CD4-positive, alpha-beta T cell (primary cell): ENCODE measurements at regions not wholly inside any gene's neighbourhood (a gene's known extent, or its start where the extent isn't known, plus 50 kb on each side); places are given as distances from the start of the nearest gene placed in this dataset.

ENCODE experiments used
- ATAC-seq: fragments of 200-7000 bp; cut with Tn5 transposase; one replicate; pipeline ENCODE4 v1.10.0; 2022; ENCODE audit warnings: mild to moderate bottlenecking; ENCODE audit not compliant: poor library complexity
- CTCF ChIA-PET: fragments of 350-600 bp; sonication (Branson Sonifier 250); formaldehyde crosslinking; loops from one replicate; lab custom pipeline; 2021; ENCODE audit warnings: antibody characterized with exemption, inconsistent platforms; lab: Charles Lee
- POLR2A ChIA-PET: fragments of 350-600 bp; sonication (Branson Sonifier 250); formaldehyde crosslinking; loops from one replicate; lab custom pipeline; 2021; ENCODE audit warnings: antibody characterized with exemption, inconsistent platforms; lab: Charles Lee
- DNase-seq, 14 experiments: peaks; one replicate each; pipeline ENCODE4 v3.0.0-alpha.2; 2013 to 2020; ENCODE audit warnings: mixed read lengths in 2 of 14
- H3K27ac ChIP-seq, 2 donors: one replicate each; pipeline versions ENCODE4 v1.5.1 to v1.7.0; 2013; ENCODE audit warnings: low read length in 2 of 2, low read depth in 1 of 2, mild to moderate bottlenecking in 1 of 2
- H3K27me3 ChIP-seq, 2 experiments: 1 replicate in 1 of 2; 2 replicates in 1 of 2; pipeline versions ENCODE4 v1.6.1 to v1.7.0; 2013; ENCODE audit warnings: low read length in 2 of 2, control low read depth in 1 of 2, mild to moderate bottlenecking in 1 of 2, moderate library complexity in 1 of 2; ENCODE audit not compliant: insufficient read depth in 2 of 2, control insufficient read depth in 1 of 2
- H3K36me3 ChIP-seq: one replicate; pipeline ENCODE4 v1.6.1; 2013; ENCODE audit warnings: low read length, control low read depth; ENCODE audit not compliant: insufficient read depth
- H3K4me1 ChIP-seq: one replicate; pipeline ENCODE4 v1.6.1; 2013; ENCODE audit warnings: low read length, control low read depth; ENCODE audit not compliant: insufficient read depth
- H3K4me3 ChIP-seq: one replicate; pipeline ENCODE4 v1.5.1; 2013; ENCODE audit warnings: mild to moderate bottlenecking, low read length, moderate library complexity
- H3K9me3 ChIP-seq, 2 experiments: 1 replicate in 1 of 2; 2 replicates in 1 of 2; pipeline versions ENCODE4 v1.6.1 to v1.7.0; 2013; ENCODE audit warnings: low read length in 2 of 2, mild to moderate bottlenecking in 2 of 2, control low read depth in 1 of 2, moderate library complexity in 1 of 2; ENCODE audit not compliant: control insufficient read depth in 1 of 2, insufficient read depth in 1 of 2
- H3K27ac Mint-ChIP-seq: one replicate; pipeline ENCODE4 v1.8.0; 2020; ENCODE audit warnings: mixed read lengths
- H3K27me3 Mint-ChIP-seq: one replicate; pipeline ENCODE4 v1.8.0; 2021; ENCODE audit warnings: mixed read lengths
- H3K36me3 Mint-ChIP-seq: one replicate; pipeline ENCODE4 v1.8.0; 2021; ENCODE audit warnings: low read depth, mixed read lengths
- H3K4me1 Mint-ChIP-seq: one replicate; pipeline ENCODE4 v1.8.0; 2021; ENCODE audit warnings: low read depth, mixed read lengths
- H3K4me3 Mint-ChIP-seq: one replicate; pipeline ENCODE4 v1.8.0; 2020; ENCODE audit warnings: mild to moderate bottlenecking, mixed read lengths
- H3K9me3 Mint-ChIP-seq: one replicate; pipeline ENCODE4 v1.8.0; 2020; ENCODE audit warnings: mixed read lengths
- CTCF ChIP-seq: fragments of 200-600 bp; IDR thresholded peaks from one replicate; pipeline ENCODE4 v1.8.0; 2022; ENCODE audit warnings: antibody characterized with exemption, mild to moderate bottlenecking
- intact Hi-C, 2 experiments: fragments of 100-400 bp; cut with DNase I in 1 of 2; cut with micrococcal nuclease in 1 of 2; formaldehyde crosslinking; loops; one replicate each; pipeline versions ENCODE4 v1.15.1 to v1.9.0; 2023 to 2025; cut with DNase I, micrococcal nuclease

GRCh38 chr18:39802648-39803229 lies 2152.3 kb upstream of the PIK3C3 start:
- no peaks in the 10 kb centered on the region for H3K36me3 Mint-ChIP-seq
- Histone ChIP-seq H3K4me1 (no peaks in the 10 kb centered on the region), H3K27ac (no peak overlapping the region), H3K4me3 (no peak overlapping the region), H3K9me3 (peaks cover 0 to 11% of the 10 kb centered on the region in 2 experiments), H3K27me3 (no peaks in the 10 kb centered on the region), H3K36me3 (no peaks in the 10 kb centered on the region)
- ChIA-PET POLR2A (no interaction called here), CTCF (no interaction called here)
- H3K27ac Mint-ChIP-seq: no peak overlapping the region
- peaks cover 6% of the 10 kb centered on the region for H3K4me1 Mint-ChIP-seq
- H3K4me3 Mint-ChIP-seq: no peak overlapping the region
- no peak for TF ChIP-seq CTCF
- intact Hi-C loops: no loop called here
- ATAC-seq (no peak), DNase-seq (peak in 1 of 14 experiments; percentile 0)
- no peaks in the 10 kb centered on the region for H3K27me3 Mint-ChIP-seq
- peaks cover 8% of the 10 kb centered on the region for H3K9me3 Mint-ChIP-seq

GRCh38 chr18:39801848-39802247 lies 2153.2 kb upstream of the PIK3C3 start:
- peaks cover 0 to 11% of the 10 kb centered on the region in 2 experiments for H3K9me3 ChIP-seq
- H3K4me3 ChIP-seq: no peak overlapping the region
- CTCF ChIA-PET: no interaction called here
- ATAC-seq (no peak), DNase-seq (peak in 1 of 14 experiments; percentile 1)
- no peak overlapping the region for H3K27ac Mint-ChIP-seq
- no peaks in the 10 kb centered on the region for H3K27me3 Mint-ChIP-seq
- TF ChIP-seq CTCF: no peak
- no peak overlapping the region for H3K27ac ChIP-seq
- H3K36me3 Mint-ChIP-seq: no peaks in the 10 kb centered on the region
- intact Hi-C loops: no loop called here
- no peak overlapping the region for H3K4me3 Mint-ChIP-seq
- H3K4me1 Mint-ChIP-seq: peaks cover 6% of the 10 kb centered on the region
- H3K9me3 Mint-ChIP-seq: peaks cover 8% of the 10 kb centered on the region
- no peaks in the 10 kb centered on the region for H3K36me3 ChIP-seq
- H3K4me1 ChIP-seq: no peaks in the 10 kb centered on the region
- no peaks in the 10 kb centered on the region for H3K27me3 ChIP-seq
- POLR2A ChIA-PET: no interaction called here

GRCh38 chr18:39801010-39801409 lies 2154.0 kb upstream of the PIK3C3 start:
- Histone ChIP-seq H3K9me3 (peaks cover 0 to 11% of the 10 kb centered on the region in 2 experiments), H3K27me3 (no peaks in the 10 kb centered on the region), H3K4me3 (no peak overlapping the region), H3K4me1 (no peaks in the 10 kb centered on the region), H3K36me3 (no peaks in the 10 kb centered on the region), H3K27ac (no peak overlapping the region)
- POLR2A ChIA-PET: no interaction called here
- peak in 1 of 14 experiments; percentile 0 for DNase-seq
- intact Hi-C loops: no loop called here
- no peak for ATAC-seq
- H3K36me3 Mint-ChIP-seq: no peaks in the 10 kb centered on the region
- CTCF ChIA-PET: no interaction called here
- TF ChIP-seq CTCF: no peak
- H3K27me3 Mint-ChIP-seq: no peaks in the 10 kb centered on the region
- H3K27ac Mint-ChIP-seq: no peak overlapping the region
- H3K9me3 Mint-ChIP-seq: peaks cover 6% of the 10 kb centered on the region
- peaks cover 6% of the 10 kb centered on the region for H3K4me1 Mint-ChIP-seq
- no peak overlapping the region for H3K4me3 Mint-ChIP-seq
